NCI-H526 (cell line): ENCODE measurements at regions not wholly inside any gene's neighbourhood (a gene's known extent, or its start where the extent isn't known, plus 50 kb on each side); places are given as distances from the start of the nearest gene placed in this dataset.
"Not testable (repeated sequence)": the region's sequence is repeated elsewhere in the genome, so short reads cannot be mapped to it uniquely, and the experiment has no call there.

Experiments used
- DNase-seq, 2 experiments: peaks; one replicate each; lab custom pipeline; 2025; lab: John Stamatoyannopoulos, UW

DNA sequence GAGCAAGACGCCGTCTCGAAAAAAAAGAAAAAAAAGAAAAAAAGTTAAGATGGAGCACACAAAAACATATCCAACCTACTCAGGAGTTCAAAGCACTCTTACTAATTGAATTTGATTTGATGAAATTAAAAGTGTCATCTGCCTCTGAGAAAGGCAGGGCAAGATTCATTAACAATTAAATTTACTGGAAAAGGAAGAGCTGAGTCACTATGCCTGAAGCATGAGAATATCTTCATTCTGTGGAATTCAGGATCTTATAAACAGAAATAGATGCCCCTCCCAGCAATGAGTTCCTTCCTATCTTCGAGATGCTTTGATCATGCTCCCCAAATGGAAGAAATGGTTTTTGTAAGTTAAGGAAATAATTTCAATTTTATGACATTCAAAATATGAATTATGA, 61.0 kb upstream of the ST3GAL6 start:
- no peak for DNase-seq

DNA sequence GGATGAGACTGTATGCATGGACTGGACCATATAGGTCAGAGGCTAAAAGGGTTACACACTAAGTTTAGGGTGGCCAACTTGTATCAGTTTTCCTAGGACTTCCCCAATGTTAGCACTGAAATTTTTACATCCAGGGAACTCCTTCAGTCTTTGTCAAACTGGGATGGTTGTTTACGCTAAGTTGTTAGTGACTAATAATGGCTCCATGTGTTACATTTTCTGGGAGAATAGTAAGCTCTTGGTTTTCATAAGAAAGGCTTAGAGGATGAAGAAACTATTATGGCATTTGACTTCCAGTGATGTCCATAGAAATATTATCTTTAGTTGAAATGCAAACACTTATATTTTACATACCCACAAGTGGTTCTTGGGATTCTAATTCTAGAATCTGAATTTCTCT, 57.9 kb upstream of the ST3GAL6 start:
- no peak for DNase-seq

DNA sequence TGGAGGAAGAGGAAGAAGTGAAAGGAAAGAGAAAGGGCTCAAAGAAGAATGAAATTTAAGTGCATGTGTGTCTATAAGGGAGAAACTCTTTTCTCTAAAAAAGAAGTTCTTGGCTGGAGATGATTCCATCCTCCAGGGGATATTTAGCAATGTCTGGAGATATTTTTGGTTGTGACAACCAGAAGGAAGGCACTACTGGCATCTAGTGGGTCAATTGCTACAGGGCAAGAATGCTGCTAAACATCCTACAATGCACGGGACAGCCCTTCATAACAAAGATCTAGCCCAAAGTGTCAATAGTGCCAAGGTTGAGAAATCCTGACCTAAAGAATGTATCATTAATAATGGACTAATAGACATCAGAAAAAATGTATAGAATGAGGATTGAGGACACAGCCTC, 57.4 kb upstream of the ST3GAL6 start:
- no peak for DNase-seq

DNA sequence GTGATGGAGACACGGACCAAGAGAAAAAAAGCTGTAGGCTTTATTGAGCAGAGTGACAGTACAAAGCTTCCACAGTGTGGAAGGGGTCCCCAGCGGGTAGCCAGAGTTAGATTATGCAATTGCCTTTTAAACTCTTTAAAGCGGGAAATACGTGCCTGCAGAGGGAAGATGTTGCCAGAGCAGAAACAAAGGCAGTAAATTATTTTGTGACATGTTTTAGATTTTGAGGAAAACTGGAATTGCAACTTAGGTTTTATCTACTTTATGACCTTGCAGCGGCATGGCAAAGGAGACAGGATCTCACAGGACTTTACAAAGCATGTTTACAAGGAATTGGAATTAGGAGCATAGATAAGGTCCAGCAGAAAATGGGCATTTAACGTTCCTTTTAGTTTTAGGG, 54.5 kb upstream of the ST3GAL6 start:
- DNase-seq = not testable (repeated sequence)

DNA sequence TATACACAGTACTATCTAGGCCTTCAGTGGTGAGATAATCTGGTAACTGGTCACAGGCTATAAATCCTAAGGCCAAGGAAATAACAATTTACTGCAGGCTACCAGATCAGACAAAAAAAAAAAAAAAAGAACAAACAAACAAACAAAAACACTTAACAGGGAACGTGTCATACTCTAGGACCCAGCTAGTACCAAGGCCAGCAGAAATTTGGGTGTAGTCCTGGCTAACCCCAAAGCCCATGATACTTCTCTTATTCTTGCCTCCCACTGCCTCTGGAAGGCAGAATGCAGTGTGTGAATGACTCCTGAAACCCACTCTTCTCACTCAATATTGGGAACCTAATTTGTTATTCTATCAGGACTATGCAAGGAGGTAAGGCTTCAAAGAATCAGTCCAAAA, 53.7 kb upstream of the ST3GAL6 start:
- DNase-seq = no peak

DNA sequence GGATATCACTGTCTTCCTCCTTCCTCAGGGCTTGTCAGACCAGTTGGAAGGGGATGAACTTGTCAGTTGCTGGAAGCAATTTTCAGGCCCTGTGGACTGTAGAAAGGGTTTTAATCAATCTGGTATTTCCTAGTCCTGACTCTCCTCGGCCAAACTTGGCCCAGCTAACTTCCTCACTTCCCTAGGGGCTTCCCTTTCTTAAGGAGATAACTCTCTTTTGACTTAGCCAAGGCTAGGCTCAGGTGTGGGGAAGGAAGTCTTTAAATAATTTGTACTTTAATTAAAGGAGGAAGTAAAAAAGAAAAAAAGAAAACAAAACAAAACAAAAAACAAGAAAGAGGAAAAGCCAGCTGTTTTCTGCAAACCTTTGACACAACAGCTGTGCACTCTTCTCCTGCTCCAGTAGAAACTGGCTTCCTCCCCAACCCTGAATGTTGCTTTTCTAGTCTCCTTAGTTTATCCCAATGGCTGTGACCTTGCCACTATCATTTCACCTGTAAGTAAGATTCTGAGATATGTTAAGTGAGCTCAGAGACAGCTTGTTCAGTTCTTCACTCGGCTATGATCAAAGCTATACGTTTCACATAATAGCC, 53.0 kb upstream of the ST3GAL6 start:
- no peak for DNase-seq

DNA sequence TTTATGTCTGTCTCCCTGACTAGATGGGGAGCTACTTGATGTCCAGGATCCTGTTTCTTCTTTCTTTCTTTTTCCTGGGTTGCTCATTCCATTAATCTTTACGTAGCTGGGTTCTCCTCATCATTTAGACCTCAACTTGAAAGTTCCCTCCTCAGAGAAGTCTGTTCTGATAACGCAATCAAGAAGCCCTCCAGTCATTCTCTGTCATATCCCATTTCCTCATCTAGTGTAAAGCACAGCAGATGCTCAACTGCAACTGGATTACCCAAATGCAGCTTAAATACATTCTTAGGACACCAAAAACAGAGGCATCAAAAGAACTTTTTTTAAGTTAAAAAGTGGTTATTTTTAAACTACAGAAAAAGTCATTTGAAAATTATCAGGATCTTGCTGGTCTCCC, 51.7 kb upstream of the ST3GAL6 start:
- no peak for DNase-seq

DNA sequence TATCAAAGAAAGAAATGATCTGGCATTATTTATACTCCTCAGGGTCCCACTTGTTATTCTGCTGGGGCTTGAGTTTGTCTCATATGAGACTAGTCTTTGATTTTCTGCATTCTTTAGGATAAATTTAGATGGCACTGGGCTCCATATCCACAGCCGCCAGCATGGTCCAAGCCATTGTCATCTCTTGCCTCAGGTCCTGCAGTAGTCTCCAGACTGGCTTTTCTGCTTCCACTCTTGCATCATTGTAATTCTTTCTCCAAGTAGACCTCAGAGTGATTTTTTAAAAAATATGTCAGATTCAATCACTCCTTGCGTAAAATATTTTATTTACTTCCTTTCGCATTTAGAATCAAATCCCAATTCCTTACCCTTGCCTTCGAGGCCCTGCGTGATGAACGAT, 50.4 kb upstream of the ST3GAL6 start:
- no peak for DNase-seq

DNA sequence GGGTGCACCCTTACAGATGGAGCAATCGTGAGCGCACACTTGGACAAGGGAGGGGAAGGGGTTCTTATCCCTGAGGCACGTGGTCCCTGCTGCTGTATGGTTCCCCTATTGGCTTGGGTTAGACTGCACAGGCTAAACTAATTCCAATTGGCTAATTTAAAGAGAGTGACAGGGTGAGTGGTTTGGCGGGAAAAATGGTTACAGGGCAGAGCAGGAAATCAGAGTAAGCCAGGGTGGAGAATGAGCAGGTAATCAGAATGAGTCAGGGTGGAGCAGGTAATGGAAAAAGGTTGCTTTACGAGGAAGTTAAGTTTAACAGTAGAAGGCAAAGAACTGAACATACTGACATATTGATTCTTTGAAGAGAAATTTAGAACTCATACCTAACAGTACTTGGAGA, 49.8 kb upstream of the ST3GAL6 start:
- DNase-seq = not testable (repeated sequence)
